ENCODE measurements at regions not wholly inside any gene's neighbourhood (a gene's known extent, or its start where the extent isn't known, plus 50 kb on each side); places are given as distances from the start of the nearest gene placed in this dataset.

- H3K4me1 Mint-ChIP-seq = no peaks in the 10 kb centered on the region
- H3K27me3 Mint-ChIP-seq = peaks cover 23% of the 10 kb centered on the region
- H3K27ac Mint-ChIP-seq = no peak overlapping the region
- H3K4me3 Mint-ChIP-seq = no peak overlapping the region
- no peaks in the 10 kb centered on the region for H3K9me3 Mint-ChIP-seq
- no peaks in the 10 kb centered on the region for H3K36me3 Mint-ChIP-seq
Observed at GRCh38 chr10:71135236-71135635, 77.1 kb upstream of the UNC5B start.

GRCh38 chr10:71136036-71136721, 76.2 kb upstream of the UNC5B start:
- no peaks in the 10 kb centered on the region for H3K9me3 Mint-ChIP-seq
- H3K4me1 Mint-ChIP-seq = no peaks in the 10 kb centered on the region
- no peaks in the 10 kb centered on the region for H3K36me3 Mint-ChIP-seq
- H3K4me3 Mint-ChIP-seq = no peak overlapping the region
- H3K27me3 Mint-ChIP-seq = peaks cover 21% of the 10 kb centered on the region
- H3K27ac Mint-ChIP-seq = no peak overlapping the region

GRCh38 chr10:71137701-71138100, 74.7 kb upstream of the UNC5B start:
- H3K4me1 Mint-ChIP-seq = no peaks in the 10 kb centered on the region
- H3K27ac Mint-ChIP-seq = no peak overlapping the region
- peaks cover 14% of the 10 kb centered on the region for H3K27me3 Mint-ChIP-seq
- no peaks in the 10 kb centered on the region for H3K36me3 Mint-ChIP-seq
- H3K4me3 Mint-ChIP-seq = no peak overlapping the region
- H3K9me3 Mint-ChIP-seq = no peaks in the 10 kb centered on the region

GRCh38 chr10:71138166-71138830, 74.1 kb upstream of the UNC5B start:
- peaks cover 13% of the 10 kb centered on the region for H3K27me3 Mint-ChIP-seq
- H3K9me3 Mint-ChIP-seq = no peaks in the 10 kb centered on the region
- peak overlapping the region in 1 of 3 donors; percentile 39 for H3K27ac Mint-ChIP-seq
- H3K4me3 Mint-ChIP-seq = no peak overlapping the region
- H3K4me1 Mint-ChIP-seq = no peaks in the 10 kb centered on the region
- no peaks in the 10 kb centered on the region for H3K36me3 Mint-ChIP-seq

GRCh38 chr10:71141528-71141927, 70.8 kb upstream of the UNC5B start:
- Mint-ChIP-seq H3K36me3 (no peaks in the 10 kb centered on the region), H3K27ac (no peak overlapping the region), H3K27me3 (peaks cover 7% of the 10 kb centered on the region), H3K4me1 (no peaks in the 10 kb centered on the region), H3K4me3 (no peak overlapping the region), H3K9me3 (no peaks in the 10 kb centered on the region)

GRCh38 chr10:71143170-71143569, 69.2 kb upstream of the UNC5B start:
- no peaks in the 10 kb centered on the region for H3K36me3 Mint-ChIP-seq
- H3K27ac Mint-ChIP-seq = no peak overlapping the region
- peaks cover 4% of the 10 kb centered on the region for H3K27me3 Mint-ChIP-seq
- H3K4me3 Mint-ChIP-seq = no peak overlapping the region
- H3K9me3 Mint-ChIP-seq = no peaks in the 10 kb centered on the region
- H3K4me1 Mint-ChIP-seq = no peaks in the 10 kb centered on the region

GRCh38 chr10:71143610-71144009, 68.8 kb upstream of the UNC5B start:
- Mint-ChIP-seq H3K27me3 (peaks cover 2% of the 10 kb centered on the region), H3K36me3 (no peaks in the 10 kb centered on the region), H3K4me3 (no peak overlapping the region), H3K9me3 (no peaks in the 10 kb centered on the region), H3K4me1 (no peaks in the 10 kb centered on the region), H3K27ac (no peak overlapping the region)

GRCh38 chr10:71144824-71145223, 67.5 kb upstream of the UNC5B start:
- no peaks in the 10 kb centered on the region for H3K27me3 Mint-ChIP-seq
- H3K9me3 Mint-ChIP-seq = no peaks in the 10 kb centered on the region
- H3K27ac Mint-ChIP-seq = no peak overlapping the region
- no peaks in the 10 kb centered on the region for H3K36me3 Mint-ChIP-seq
- H3K4me3 Mint-ChIP-seq = no peak overlapping the region
- H3K4me1 Mint-ChIP-seq = no peaks in the 10 kb centered on the region

GRCh38 chr10:71145352-71145945, 66.9 kb upstream of the UNC5B start:
- Mint-ChIP-seq H3K4me3 (no peak overlapping the region), H3K27me3 (no peaks in the 10 kb centered on the region), H3K27ac (no peak overlapping the region), H3K4me1 (no peaks in the 10 kb centered on the region), H3K9me3 (no peaks in the 10 kb centered on the region), H3K36me3 (no peaks in the 10 kb centered on the region)

- no peaks in the 10 kb centered on the region for H3K4me1 Mint-ChIP-seq
- H3K27ac Mint-ChIP-seq = no peak overlapping the region
- no peaks in the 10 kb centered on the region for H3K36me3 Mint-ChIP-seq
- no peaks in the 10 kb centered on the region for H3K9me3 Mint-ChIP-seq
- no peaks in the 10 kb centered on the region for H3K27me3 Mint-ChIP-seq
- H3K4me3 Mint-ChIP-seq = no peak overlapping the region
Observed at GRCh38 chr10:71150796-71151195, 61.6 kb upstream of the UNC5B start.

- no peaks in the 10 kb centered on the region for H3K27me3 Mint-ChIP-seq
- H3K36me3 Mint-ChIP-seq = no peaks in the 10 kb centered on the region
- no peaks in the 10 kb centered on the region for H3K4me1 Mint-ChIP-seq
- H3K27ac Mint-ChIP-seq = no peak overlapping the region
- no peak overlapping the region for H3K4me3 Mint-ChIP-seq
- H3K9me3 Mint-ChIP-seq = no peaks in the 10 kb centered on the region
Observed at GRCh38 chr10:71152043-71152442, 60.3 kb upstream of the UNC5B start.

GRCh38 chr10:71156436-71156835, 55.9 kb upstream of the UNC5B start:
- H3K4me3 Mint-ChIP-seq = peak overlapping the region in 1 of 4 donors; percentile 67
- H3K27ac Mint-ChIP-seq = peak overlapping the region in 1 of 3 donors; percentile 48
- H3K4me1 Mint-ChIP-seq = peaks cover 0 to 5% (median 0%) of the 10 kb centered on the region in 3 donors
- no peaks in the 10 kb centered on the region for H3K27me3 Mint-ChIP-seq
- no peaks in the 10 kb centered on the region for H3K9me3 Mint-ChIP-seq
- no peaks in the 10 kb centered on the region for H3K36me3 Mint-ChIP-seq

GRCh38 chr10:71157435-71157834, 54.9 kb upstream of the UNC5B start:
- Mint-ChIP-seq H3K9me3 (no peaks in the 10 kb centered on the region), H3K27ac (no peak overlapping the region), H3K36me3 (no peaks in the 10 kb centered on the region), H3K27me3 (no peaks in the 10 kb centered on the region), H3K4me1 (peaks cover 0 to 5% (median 0%) of the 10 kb centered on the region in 3 donors), H3K4me3 (no peak overlapping the region)

GRCh38 chr10:71158251-71158650, 54.1 kb upstream of the UNC5B start:
- no peaks in the 10 kb centered on the region for H3K27me3 Mint-ChIP-seq
- H3K36me3 Mint-ChIP-seq = no peaks in the 10 kb centered on the region
- H3K4me1 Mint-ChIP-seq = peaks cover 0 to 5% (median 0%) of the 10 kb centered on the region in 3 donors
- H3K27ac Mint-ChIP-seq = no peak overlapping the region
- H3K4me3 Mint-ChIP-seq = no peak overlapping the region
- H3K9me3 Mint-ChIP-seq = no peaks in the 10 kb centered on the region

- no peaks in the 10 kb centered on the region for H3K27me3 Mint-ChIP-seq
- H3K9me3 Mint-ChIP-seq = no peaks in the 10 kb centered on the region
- H3K4me1 Mint-ChIP-seq = peaks cover 0 to 5% (median 0%) of the 10 kb centered on the region in 3 donors
- no peak overlapping the region for H3K4me3 Mint-ChIP-seq
- no peaks in the 10 kb centered on the region for H3K36me3 Mint-ChIP-seq
- H3K27ac Mint-ChIP-seq = no peak overlapping the region
Observed at GRCh38 chr10:71158902-71159301, 53.5 kb upstream of the UNC5B start.

- peaks cover 3% of the 10 kb centered on the region for H3K27me3 Mint-ChIP-seq
- H3K27ac Mint-ChIP-seq = no peak overlapping the region
- H3K4me3 Mint-ChIP-seq = no peak overlapping the region
- peaks cover 0 to 5% (median 0%) of the 10 kb centered on the region in 3 donors for H3K4me1 Mint-ChIP-seq
- H3K9me3 Mint-ChIP-seq = no peaks in the 10 kb centered on the region
- H3K36me3 Mint-ChIP-seq = no peaks in the 10 kb centered on the region
Observed at GRCh38 chr10:71159892-71160291, 52.5 kb upstream of the UNC5B start.
